GM12872 (cell line): ENCODE measurements at regions not wholly inside any gene's neighbourhood (a gene's known extent, or its start where the extent isn't known, plus 50 kb on each side); places are given as distances from the start of the nearest gene placed in this dataset.

Experiments
- TF ChIP-seq, protein P1 (sequence below): IDR thresholded peaks from 3 replicates; pipeline ENCODE4 v1.5.1; 2011; ENCODE audit warnings: low read depth, mild to moderate bottlenecking, low read length, moderate library complexity; ENCODE audit not compliant: insufficient read depth

- TF ChIP-seq, protein P1, sequence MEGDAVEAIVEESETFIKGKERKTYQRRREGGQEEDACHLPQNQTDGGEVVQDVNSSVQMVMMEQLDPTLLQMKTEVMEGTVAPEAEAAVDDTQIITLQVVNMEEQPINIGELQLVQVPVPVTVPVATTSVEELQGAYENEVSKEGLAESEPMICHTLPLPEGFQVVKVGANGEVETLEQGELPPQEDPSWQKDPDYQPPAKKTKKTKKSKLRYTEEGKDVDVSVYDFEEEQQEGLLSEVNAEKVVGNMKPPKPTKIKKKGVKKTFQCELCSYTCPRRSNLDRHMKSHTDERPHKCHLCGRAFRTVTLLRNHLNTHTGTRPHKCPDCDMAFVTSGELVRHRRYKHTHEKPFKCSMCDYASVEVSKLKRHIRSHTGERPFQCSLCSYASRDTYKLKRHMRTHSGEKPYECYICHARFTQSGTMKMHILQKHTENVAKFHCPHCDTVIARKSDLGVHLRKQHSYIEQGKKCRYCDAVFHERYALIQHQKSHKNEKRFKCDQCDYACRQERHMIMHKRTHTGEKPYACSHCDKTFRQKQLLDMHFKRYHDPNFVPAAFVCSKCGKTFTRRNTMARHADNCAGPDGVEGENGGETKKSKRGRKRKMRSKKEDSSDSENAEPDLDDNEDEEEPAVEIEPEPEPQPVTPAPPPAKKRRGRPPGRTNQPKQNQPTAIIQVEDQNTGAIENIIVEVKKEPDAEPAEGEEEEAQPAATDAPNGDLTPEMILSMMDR: no peak
Measured at GRCh38 chr3:59551834-59552233, 502.0 kb upstream of the CFAP20DC start.

- TF ChIP-seq, protein P1: no peak
Measured at GRCh38 chr3:59549962-59550361, 500.1 kb upstream of the CFAP20DC start.

DNA sequence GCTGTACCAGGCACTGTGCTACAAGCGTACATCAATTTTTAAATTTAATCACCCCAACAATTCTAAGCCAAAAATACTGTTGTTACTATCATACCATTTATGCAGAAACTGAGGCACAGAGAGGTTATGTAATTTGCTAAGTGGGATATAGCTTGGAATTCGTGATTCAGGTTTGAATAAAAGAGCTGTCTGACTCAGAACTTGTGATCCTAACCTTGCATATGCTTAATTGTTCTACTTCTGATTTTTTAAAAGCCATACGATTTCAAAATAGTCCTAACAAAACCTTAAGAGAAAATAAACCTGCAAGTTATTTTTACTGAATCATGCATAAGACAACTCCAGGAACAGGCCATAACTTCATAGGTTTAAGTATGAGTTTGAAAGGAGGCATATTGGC is 498.0 kb upstream of the CFAP20DC start:
- TF ChIP-seq, protein P1: no peak

GRCh38 chr3:59546522-59546921 is 496.7 kb upstream of the CFAP20DC start:
- TF ChIP-seq, protein P1: no peak

- TF ChIP-seq, protein P1: no peak
Measured at GRCh38 chr3:59545374-59545773, 495.5 kb upstream of the CFAP20DC start.

DNA sequence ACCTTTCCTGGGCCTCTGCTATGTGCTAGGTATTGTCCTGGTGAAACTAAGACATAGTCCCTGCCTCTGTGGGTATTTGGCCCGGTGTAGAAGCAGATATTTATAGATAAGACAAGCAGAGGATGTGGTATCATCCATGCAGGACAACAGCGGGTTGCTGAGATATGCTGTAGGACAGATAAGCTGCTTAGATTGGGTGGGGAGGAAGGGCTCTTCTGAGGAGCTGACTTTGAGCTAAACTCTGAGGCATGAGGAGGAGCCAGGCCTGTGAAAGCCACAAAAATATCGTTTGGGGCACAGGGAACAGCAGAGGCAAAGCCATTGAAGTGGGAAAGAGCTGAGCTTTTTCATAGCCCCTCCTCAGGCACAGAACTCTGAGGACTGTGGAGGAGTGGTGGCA is 492.5 kb upstream of the CFAP20DC start:
- TF ChIP-seq, protein P1: no peak

DNA sequence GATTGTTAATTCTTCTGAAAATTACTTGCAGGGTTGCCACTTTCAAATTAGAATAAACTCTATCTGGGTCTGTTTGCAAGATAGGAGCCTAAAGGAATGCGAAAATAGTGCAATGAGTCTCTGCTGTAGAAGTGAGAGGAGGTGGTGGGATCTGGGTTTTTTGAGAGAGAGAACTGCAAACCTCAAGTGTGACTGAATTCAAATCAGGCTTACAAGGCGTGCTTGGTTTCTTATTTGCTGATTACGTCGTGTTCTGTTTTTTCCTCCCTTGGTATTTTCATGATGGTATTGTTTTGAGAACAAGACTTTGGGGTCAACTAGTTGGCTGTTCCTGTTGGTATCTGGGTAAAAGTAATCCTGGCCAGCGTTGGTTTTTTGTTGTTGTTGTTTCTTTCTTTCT is 490.9 kb upstream of the CFAP20DC start:
- TF ChIP-seq, protein P1: no peak

DNA sequence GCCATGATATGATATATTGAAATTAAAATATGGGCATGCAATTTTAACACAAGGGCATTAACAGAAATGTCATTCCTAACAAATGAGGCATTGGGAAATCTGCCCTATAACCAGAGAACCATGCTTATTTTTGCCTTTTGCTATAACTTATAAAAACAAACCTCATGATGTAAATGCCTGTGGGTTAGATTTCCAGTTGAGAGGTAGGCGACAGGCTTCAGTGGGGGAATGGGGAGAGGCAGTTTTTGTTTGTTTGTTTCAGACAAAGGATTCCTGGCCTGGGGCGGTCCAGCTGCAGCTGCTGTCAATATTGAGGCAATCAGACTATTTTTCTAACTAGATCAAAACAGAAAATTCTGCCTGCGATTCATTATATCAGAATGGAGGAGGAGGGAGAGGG is 490.4 kb upstream of the CFAP20DC start:
- TF ChIP-seq, protein P1: no peak
